NT2/D1 (cell line): ENCODE measurements at regions not wholly inside any gene's neighbourhood (a gene's known extent, or its start where the extent isn't known, plus 50 kb on each side); places are given as distances from the start of the nearest gene placed in this dataset.

ENCODE experiments used
- DNase-seq: peaks from one replicate; pipeline ENCODE4 v3.0.0-alpha.2; 2011; ENCODE audit warnings: low read depth, low spot score
- H3K27me3 ChIP-seq: 2 replicates; pipeline ENCODE4 v1.6.0; 2011; ENCODE audit warnings: mild to moderate bottlenecking; ENCODE audit not compliant: insufficient read length, insufficient read depth
- H3K36me3 ChIP-seq: 2 replicates; pipeline ENCODE4 v1.6.1; 2011; ENCODE audit warnings: mild to moderate bottlenecking, low read length, mixed read lengths; ENCODE audit not compliant: insufficient read depth, insufficient read length
- H3K4me1 ChIP-seq: 2 replicates; pipeline ENCODE4 v1.5.1; 2011; ENCODE audit not compliant: insufficient read depth, insufficient read length
- H3K4me3 ChIP-seq: 2 replicates; pipeline ENCODE4 v1.5.1; 2011; ENCODE audit warnings: low read depth; ENCODE audit not compliant: insufficient read length
- H3K9ac ChIP-seq: 2 replicates; pipeline ENCODE4 v1.6.0; 2011; ENCODE audit warnings: low read depth; ENCODE audit not compliant: insufficient read length
- H3K9me3 ChIP-seq: 2 replicates; pipeline ENCODE4 v1.5.1; 2011; ENCODE audit warnings: mild to moderate bottlenecking, low read length; ENCODE audit not compliant: insufficient read depth
- SUZ12 ChIP-seq: IDR thresholded peaks from 2 replicates; pipeline ENCODE4 v1.6.1; 2011; ENCODE audit not compliant: insufficient read length, insufficient read depth; ENCODE audit errors: extremely low read depth
- YY1 ChIP-seq: IDR thresholded peaks from 2 replicates; pipeline ENCODE4 v1.6.1; 2011; ENCODE audit not compliant: insufficient read length, insufficient read depth
- ZNF274 ChIP-seq: IDR thresholded peaks from 2 replicates; pipeline ENCODE4 v1.6.1; 2011; ENCODE audit warnings: mild to moderate bottlenecking, low read depth, low read length

DNA sequence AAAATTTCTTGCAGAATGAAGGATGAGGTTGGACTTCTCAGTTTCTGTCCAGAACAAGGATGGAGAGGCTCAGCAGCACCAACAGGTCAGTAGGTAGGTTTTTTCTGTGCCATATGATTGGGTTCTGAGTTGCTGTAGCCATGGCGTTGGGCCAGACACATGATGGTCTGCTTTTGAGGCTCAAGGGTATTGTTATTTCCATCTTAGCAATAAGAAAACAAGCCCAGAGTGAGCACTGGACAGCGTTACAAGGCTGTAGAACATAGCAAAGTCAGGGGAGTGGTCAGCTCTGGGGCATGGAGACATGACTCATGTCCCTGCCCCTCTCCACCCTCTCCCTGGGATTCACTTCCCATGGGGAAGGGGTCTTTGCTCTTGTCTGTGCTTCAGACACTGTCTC is 137.6 kb upstream of the TOPAZ1 start:
- no peak overlapping the region for H3K9ac ChIP-seq
- no peak for DNase-seq
- H3K9me3 ChIP-seq, result no peaks in the 10 kb centered on the region
- TF ChIP-seq SUZ12 (no peak), YY1 (no peak), ZNF274 (no peak)
- H3K4me3 ChIP-seq, result no peak overlapping the region
- peaks cover 8% of the 10 kb centered on the region for H3K4me1 ChIP-seq
- no peaks in the 10 kb centered on the region for H3K36me3 ChIP-seq
- no peaks in the 10 kb centered on the region for H3K27me3 ChIP-seq

- Histone ChIP-seq H3K4me1 (peaks cover 8% of the 10 kb centered on the region), H3K4me3 (no peak overlapping the region), H3K9ac (no peak overlapping the region), H3K9me3 (no peaks in the 10 kb centered on the region), H3K36me3 (no peaks in the 10 kb centered on the region), H3K27me3 (no peaks in the 10 kb centered on the region)
- DNase-seq, result no peak
- TF ChIP-seq ZNF274 (no peak), SUZ12 (no peak), YY1 (no peak)
Measured at GRCh38 chr3:44104668-44105321, 136.9 kb upstream of the TOPAZ1 start.

DNA sequence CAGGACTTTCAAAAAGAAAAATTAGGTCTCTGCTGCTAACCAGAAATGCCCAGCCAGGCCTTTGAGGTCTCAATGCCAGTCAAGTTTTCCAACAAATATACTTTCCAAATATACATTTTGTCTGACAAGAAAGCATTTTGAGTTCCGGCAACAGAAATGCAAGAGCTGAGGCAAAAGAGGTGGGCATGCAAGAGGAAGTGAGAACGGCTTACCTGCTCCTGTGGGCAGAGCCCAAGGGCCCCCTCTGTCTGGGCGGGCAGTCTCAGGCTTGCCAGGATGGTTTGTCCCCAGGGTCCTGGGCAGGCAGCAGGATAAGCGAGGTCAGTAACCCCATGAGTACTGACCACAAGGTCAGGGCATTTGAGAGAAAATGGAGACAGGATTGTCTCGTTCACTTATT is 136.1 kb upstream of the TOPAZ1 start:
- no peak overlapping the region for H3K4me3 ChIP-seq
- no peaks in the 10 kb centered on the region for H3K27me3 ChIP-seq
- H3K36me3 ChIP-seq, result no peaks in the 10 kb centered on the region
- DNase-seq, result no peak
- TF ChIP-seq SUZ12 (no peak), ZNF274 (no peak), YY1 (no peak)
- peaks cover 8% of the 10 kb centered on the region for H3K4me1 ChIP-seq
- no peak overlapping the region for H3K9ac ChIP-seq
- no peaks in the 10 kb centered on the region for H3K9me3 ChIP-seq

DNA sequence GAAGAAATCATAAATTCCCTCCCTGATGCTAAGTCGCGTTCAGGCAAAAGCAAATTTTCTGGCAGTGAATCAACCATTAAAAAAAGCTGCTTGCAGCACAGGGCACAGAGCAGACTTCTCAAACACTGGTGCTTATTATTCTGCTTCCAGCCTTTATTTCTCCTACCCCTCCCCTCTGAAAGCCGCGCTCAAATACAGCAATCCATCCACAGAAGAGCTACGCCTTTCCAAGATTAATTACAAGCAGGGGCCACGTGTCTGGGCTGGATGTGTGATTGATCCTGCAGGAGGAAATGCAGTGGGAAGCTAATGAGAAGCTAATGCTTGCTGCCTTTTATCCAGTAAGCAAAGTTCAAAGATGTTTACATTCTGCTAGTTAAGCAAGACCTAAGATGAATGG is 134.9 kb upstream of the TOPAZ1 start:
- no peaks in the 10 kb centered on the region for H3K27me3 ChIP-seq
- no peak overlapping the region for H3K4me3 ChIP-seq
- no peak for TF ChIP-seq YY1
- no peak for TF ChIP-seq ZNF274
- no peak for TF ChIP-seq SUZ12
- peaks cover 8% of the 10 kb centered on the region for H3K4me1 ChIP-seq
- no peaks in the 10 kb centered on the region for H3K9me3 ChIP-seq
- DNase-seq, result no peak
- H3K9ac ChIP-seq, result no peak overlapping the region
- peaks cover 5% of the 10 kb centered on the region for H3K36me3 ChIP-seq

GRCh38 chr3:44108481-44108880 is 133.2 kb upstream of the TOPAZ1 start:
- no peaks in the 10 kb centered on the region for H3K9me3 ChIP-seq
- H3K4me1 ChIP-seq, result peaks cover 8% of the 10 kb centered on the region
- no peak overlapping the region for H3K9ac ChIP-seq

DNA sequence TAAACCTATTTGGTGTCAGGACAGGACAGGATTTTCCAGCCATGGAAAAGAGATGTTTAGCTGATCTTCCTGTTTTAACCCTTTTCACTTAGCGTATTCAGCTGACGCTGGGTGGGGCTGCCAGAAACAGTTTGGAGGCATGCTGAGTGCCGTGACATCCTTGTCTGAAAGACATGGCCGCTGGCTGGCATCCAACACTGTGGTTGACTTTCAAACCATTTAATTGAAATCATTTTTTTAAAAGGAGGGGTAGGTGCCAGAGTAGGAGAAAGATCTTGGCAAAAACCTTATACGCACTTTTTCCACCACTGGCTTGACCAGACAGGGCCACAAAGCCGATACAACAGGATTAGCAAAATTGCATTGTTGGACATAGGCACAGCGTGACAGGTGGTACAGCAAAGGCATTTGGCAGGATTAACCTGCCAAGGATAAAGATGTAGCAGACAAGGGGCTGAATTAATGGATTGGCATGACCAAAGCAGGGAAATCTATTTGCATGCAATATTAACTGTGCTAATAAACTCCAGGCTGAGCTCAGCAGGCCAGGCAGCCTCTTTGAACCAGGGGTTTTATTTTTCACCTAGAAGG is 131.8 kb upstream of the TOPAZ1 start:
- H3K4me1 ChIP-seq, result peaks cover 5% of the 10 kb centered on the region

More at GRCh38 chr3:44108481-44108880, 133.2 kb upstream of the TOPAZ1 start:
- no peaks in the 10 kb centered on the region for H3K27me3 ChIP-seq
- peaks cover 9% of the 10 kb centered on the region for H3K36me3 ChIP-seq
- no peak for DNase-seq
- H3K4me3 ChIP-seq, result no peak overlapping the region
- TF ChIP-seq SUZ12 (no peak), ZNF274 (no peak), YY1 (no peak)

DNA sequence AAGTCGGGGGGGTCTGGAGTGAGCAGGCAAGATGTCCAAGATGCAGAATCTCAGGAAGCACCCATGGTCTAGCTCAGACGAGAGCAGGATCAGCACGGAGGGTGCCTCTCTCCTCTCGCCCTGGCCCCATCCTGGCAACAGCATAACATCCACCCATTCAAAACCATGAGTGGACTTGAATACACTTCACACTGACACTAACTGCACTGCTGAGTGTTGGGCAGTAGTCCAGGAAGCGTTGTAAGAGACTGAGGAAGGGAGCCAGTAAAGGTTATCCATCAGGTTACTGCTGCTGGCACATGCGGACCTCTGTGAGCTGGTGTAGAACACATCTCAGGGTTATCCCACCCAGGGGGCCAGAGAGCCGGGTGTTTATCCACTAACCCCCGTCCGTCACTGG is 131.0 kb upstream of the TOPAZ1 start:
- H3K9me3 ChIP-seq, result no peaks in the 10 kb centered on the region; the same call in 1 of the 2 replicates
- peaks cover 16% of the 10 kb centered on the region for H3K36me3 ChIP-seq
- no peaks in the 10 kb centered on the region for H3K27me3 ChIP-seq
- H3K4me3 ChIP-seq, result no peak overlapping the region
- no peak for DNase-seq
- H3K9ac ChIP-seq, result no peak overlapping the region
- no peak for TF ChIP-seq SUZ12
- peaks cover 3% of the 10 kb centered on the region for H3K4me1 ChIP-seq

More for the DNA sequence above, 131.8 kb upstream of the TOPAZ1 start:
- Histone ChIP-seq H3K9ac (no peak overlapping the region), H3K4me3 (no peak overlapping the region), H3K36me3 (peaks cover 16% of the 10 kb centered on the region), H3K9me3 (no peaks in the 10 kb centered on the region), H3K27me3 (no peaks in the 10 kb centered on the region)
- no peak for TF ChIP-seq SUZ12
- no peak for TF ChIP-seq ZNF274
- TF ChIP-seq YY1, result no peak
- no peak for DNase-seq
